HCT116 (cell line): ENCODE measurements at regions not wholly inside any gene's neighbourhood (a gene's known extent, or its start where the extent isn't known, plus 50 kb on each side); places are given as distances from the start of the nearest gene placed in this dataset.

Experiments
- ATAC-seq: fragments of 200-7000 bp; cut with Tn5 transposase; 2 replicates; pipeline ENCODE4 v1.9.1; 2020; ENCODE audit warnings: mild to moderate bottlenecking, moderate library complexity
- BruUV-seq: library from RNA; stranded (reverse); fragments of 400-500 nt; replicated peaks from 2 replicates; lab custom pipeline; 2021; lab: Mats Ljungman, UMichigan
- CTCF ChIA-PET: fragments of 300-600 bp; sonication (Branson Sonifier 250); formaldehyde crosslinking; loops from one replicate; lab custom pipeline; 2021; ENCODE audit warnings: antibody characterized with exemption; lab: Charles Lee
- POLR2A ChIA-PET: fragments of 300-600, 350-600 bp; sonication (Branson Sonifier 250); formaldehyde crosslinking; loops from one replicate; lab custom pipeline; 2021; ENCODE audit warnings: antibody characterized with exemption; lab: Charles Lee
- RAD21 ChIA-PET, 2 experiments: fragments of 300-600 bp; sonication (Branson Sonifier 250); formaldehyde crosslinking; loops; one replicate each; lab custom pipeline; 2023; ENCODE audit warnings: low total read pairs in 2 of 2; ENCODE audit not compliant: uncharacterized antibody in 2 of 2, unreplicated experiment in 2 of 2, low non-redundant PET in 1 of 2; lab: Charles Lee
- DNase-seq: peaks from one replicate; pipeline ENCODE4 v3.0.0-alpha.2; 2010; ENCODE audit warnings: low read depth, low spot score
- H2AFZ ChIP-seq: fragments of 200-600 bp; shearing (Covaris generic), sonication (generic); 2 replicates; pipeline ENCODE4 v1.6.1; 2017; ENCODE audit warnings: low read depth, mixed run types, mixed read lengths, antibody characterized with exemption, low read length; ENCODE audit not compliant: poor library complexity, severe bottlenecking
- H3K27ac ChIP-seq: 2 replicates; pipeline ENCODE4 v1.5.1; 2012; ENCODE audit warnings: low read depth, low read length
- H3K27me3 ChIP-seq: fragments of 200-600 bp; sonication (generic); 2 replicates; pipeline ENCODE4 v1.6.1; 2016; ENCODE audit warnings: mixed run types, low read length, mixed read lengths; ENCODE audit not compliant: insufficient read depth
- H3K36me3 ChIP-seq, 2 experiments: fragments of 200-500 bp in 1 of 2; fragments of 200-600 bp in 1 of 2; sonication (Bioruptor generic) in 1 of 2; sonication (generic) in 1 of 2; 2 replicates each; pipeline versions ENCODE4 v1.5.1 to v1.6.1; 2014 to 2016; ENCODE audit warnings: low read length in 2 of 2, inconsistent platforms in 1 of 2, mixed read lengths in 1 of 2, mixed run types in 1 of 2; ENCODE audit not compliant: insufficient read depth in 2 of 2, control insufficient read depth in 1 of 2
- H3K4me1 ChIP-seq, 2 experiments: fragments of 200-600 bp in 1 of 2; sonication (generic) in 1 of 2; 2 replicates each; pipeline versions ENCODE4 v1.5.1 to v1.6.1; 2012 to 2017; ENCODE audit warnings: low read length in 2 of 2, inconsistent platforms in 1 of 2, mild to moderate bottlenecking in 1 of 2, mixed read lengths in 1 of 2, mixed run types in 1 of 2, moderate library complexity in 1 of 2; ENCODE audit not compliant: insufficient read depth in 2 of 2, control insufficient read depth in 1 of 2
- H3K4me2 ChIP-seq: fragments of 200-600 bp; sonication (generic); 2 replicates; pipeline ENCODE4 v1.6.1; 2017; ENCODE audit warnings: mixed run types, low read length, mixed read lengths
- H3K4me3 ChIP-seq, 2 experiments: fragments of 200-600 bp in 1 of 2; sonication (generic) in 1 of 2; replicated peaks in 1 of 2; 2 replicates each; pipeline ENCODE4 v1.5.1; 2011 to 2016; ENCODE audit warnings: low read length in 2 of 2, control low read depth in 1 of 2, low read depth in 1 of 2, mild to moderate bottlenecking in 1 of 2, mixed read lengths in 1 of 2, mixed run types in 1 of 2
- H3K79me2 ChIP-seq: fragments of 200-600 bp; sonication (generic); 2 replicates; pipeline ENCODE4 v1.6.1; 2017; ENCODE audit warnings: mild to moderate bottlenecking, mixed run types, low read length, moderate library complexity, mixed read lengths; ENCODE audit not compliant: insufficient read depth
- H3K9ac ChIP-seq: fragments of 200-600 bp; sonication (generic); 2 replicates; pipeline ENCODE4 v1.6.1; 2016; ENCODE audit warnings: low read length, mixed read lengths
- H3K9me2 ChIP-seq: fragments of 200-600 bp; sonication (generic), shearing (Covaris generic); 2 replicates; pipeline ENCODE4 v1.6.1; 2017; ENCODE audit warnings: mixed run types, mild to moderate bottlenecking, moderate library complexity; ENCODE audit not compliant: insufficient read depth
- H3K9me3 ChIP-seq, 2 experiments: fragments of 200-500 bp in 1 of 2; fragments of 200-600 bp in 1 of 2; sonication (Bioruptor generic) in 1 of 2; sonication (generic) in 1 of 2; 2 replicates each; pipeline ENCODE4 v1.6.1; 2014 to 2017; ENCODE audit warnings: low read length in 2 of 2, mixed read lengths in 2 of 2, inconsistent platforms in 1 of 2, low read depth in 1 of 2, mild to moderate bottlenecking in 1 of 2, mixed run types in 1 of 2, moderate library complexity in 1 of 2; ENCODE audit not compliant: control insufficient read depth in 1 of 2, insufficient read depth in 1 of 2
- H4K20me1 ChIP-seq: fragments of 200-600 bp; sonication (generic), shearing (Covaris generic); 2 replicates; pipeline ENCODE4 v1.6.1; 2017; ENCODE audit warnings: mixed run types, mild to moderate bottlenecking, moderate library complexity; ENCODE audit not compliant: insufficient read depth
- CBX3 ChIP-seq: IDR thresholded peaks from 2 replicates; pipeline ENCODE4 v1.6.1; 2012; ENCODE audit warnings: low read depth
- ELF1 ChIP-seq: IDR thresholded peaks from 2 replicates; pipeline ENCODE4 v1.6.1; 2012; ENCODE audit warnings: low read depth, borderline replicate concordance
- EZH2 ChIP-seq: fragments of 200-600 bp; sonication (generic); IDR thresholded peaks from 2 replicates; pipeline ENCODE4 v1.6.1; 2017; ENCODE audit warnings: antibody characterized with exemption, mixed run types
- JUND ChIP-seq: IDR thresholded peaks from 2 replicates; pipeline ENCODE4 v1.6.1; 2012
- POLR2A ChIP-seq: IDR thresholded peaks from 2 replicates; pipeline ENCODE4 v1.7.0; 2011; ENCODE audit warnings: borderline replicate concordance; ENCODE audit not compliant: insufficient read depth, insufficient read length; ENCODE audit errors: extremely low read depth
- RAD21 ChIP-seq: IDR thresholded peaks from 2 replicates; pipeline ENCODE4 v1.6.1; 2012; ENCODE audit warnings: low read depth, mild to moderate bottlenecking
- SIN3A ChIP-seq: IDR thresholded peaks from 2 replicates; pipeline ENCODE4 v1.6.1; 2012; ENCODE audit warnings: low read depth
- SP1 ChIP-seq: IDR thresholded peaks from 2 replicates; pipeline ENCODE4 v1.6.1; 2012; ENCODE audit warnings: low read depth
- SRF ChIP-seq: IDR thresholded peaks from 2 replicates; pipeline ENCODE4 v1.6.1; 2012; ENCODE audit warnings: low read depth
- ZNF274 ChIP-seq: fragments of 200-500 bp; sonication (Bioruptor generic); IDR thresholded peaks from 2 replicates; pipeline ENCODE4 v1.6.1; 2014; ENCODE audit warnings: mild to moderate bottlenecking, low read depth, low read length, inconsistent platforms
- intact Hi-C: fragments of 100-400 bp; cut with micrococcal nuclease; formaldehyde crosslinking; loops from 2 replicates; pipeline ENCODE4 v1.10.0; 2022
- TF ChIP-seq, protein P1 (sequence below): IDR thresholded peaks from 2 replicates; pipeline ENCODE4 v1.6.1; 2012; ENCODE audit warnings: low read depth
- TF ChIP-seq, protein P2 (sequence below): IDR thresholded peaks from 2 replicates; pipeline ENCODE4 v1.6.1; 2012
- TF ChIP-seq, protein P3 (sequence below): IDR thresholded peaks from 2 replicates; pipeline ENCODE4 v1.6.1; 2011; ENCODE audit warnings: mild to moderate bottlenecking, low read length, moderate library complexity; ENCODE audit not compliant: insufficient replicate concordance; ENCODE audit errors: extremely low read depth
- TF ChIP-seq, protein P4 (sequence below), 3 experiments: fragments of 200-600 bp in 1 of 3; sonication (generic) in 1 of 3; IDR thresholded peaks in 2 of 3; conservative IDR thresholded peaks in 1 of 3; 2 replicates each; pipeline ENCODE4 v1.5.1; 2012 to 2017; ENCODE audit warnings: low read depth in 2 of 3, low read length in 2 of 3, antibody characterized with exemption in 1 of 3, borderline replicate concordance in 1 of 3, control low read depth in 1 of 3, mild to moderate bottlenecking in 1 of 3, mixed read lengths in 1 of 3, mixed run types in 1 of 3, moderate library complexity in 1 of 3; ENCODE audit not compliant: insufficient read depth in 1 of 3

DNA sequence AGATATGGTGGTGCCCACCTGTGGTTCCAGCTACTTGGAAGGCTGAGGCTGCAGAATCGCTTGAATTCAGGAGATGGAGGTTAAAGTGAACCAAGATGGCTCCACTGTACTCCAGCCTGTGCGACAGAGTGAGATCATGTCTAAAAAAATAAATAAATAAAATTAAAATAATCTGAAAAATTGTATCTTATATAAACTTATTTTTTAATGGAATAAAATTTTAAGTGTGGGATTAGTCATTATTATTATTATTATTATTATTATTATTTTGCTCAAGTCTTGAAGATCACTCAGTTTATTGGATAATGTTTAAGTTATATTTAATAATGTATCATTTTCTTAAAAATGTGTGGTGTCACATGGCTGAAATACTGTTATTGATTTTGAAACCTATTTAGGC lies 688.0 kb upstream of the COX7C start:
- TF ChIP-seq EZH2 (no peak), SIN3A (no peak), POLR2A (no peak), ZNF274 (no peak), JUND (no peak), SRF (no peak), ELF1 (no peak), SP1 (no peak), CBX3 (no peak), RAD21 (no peak)
- TF ChIP-seq, protein P1, sequence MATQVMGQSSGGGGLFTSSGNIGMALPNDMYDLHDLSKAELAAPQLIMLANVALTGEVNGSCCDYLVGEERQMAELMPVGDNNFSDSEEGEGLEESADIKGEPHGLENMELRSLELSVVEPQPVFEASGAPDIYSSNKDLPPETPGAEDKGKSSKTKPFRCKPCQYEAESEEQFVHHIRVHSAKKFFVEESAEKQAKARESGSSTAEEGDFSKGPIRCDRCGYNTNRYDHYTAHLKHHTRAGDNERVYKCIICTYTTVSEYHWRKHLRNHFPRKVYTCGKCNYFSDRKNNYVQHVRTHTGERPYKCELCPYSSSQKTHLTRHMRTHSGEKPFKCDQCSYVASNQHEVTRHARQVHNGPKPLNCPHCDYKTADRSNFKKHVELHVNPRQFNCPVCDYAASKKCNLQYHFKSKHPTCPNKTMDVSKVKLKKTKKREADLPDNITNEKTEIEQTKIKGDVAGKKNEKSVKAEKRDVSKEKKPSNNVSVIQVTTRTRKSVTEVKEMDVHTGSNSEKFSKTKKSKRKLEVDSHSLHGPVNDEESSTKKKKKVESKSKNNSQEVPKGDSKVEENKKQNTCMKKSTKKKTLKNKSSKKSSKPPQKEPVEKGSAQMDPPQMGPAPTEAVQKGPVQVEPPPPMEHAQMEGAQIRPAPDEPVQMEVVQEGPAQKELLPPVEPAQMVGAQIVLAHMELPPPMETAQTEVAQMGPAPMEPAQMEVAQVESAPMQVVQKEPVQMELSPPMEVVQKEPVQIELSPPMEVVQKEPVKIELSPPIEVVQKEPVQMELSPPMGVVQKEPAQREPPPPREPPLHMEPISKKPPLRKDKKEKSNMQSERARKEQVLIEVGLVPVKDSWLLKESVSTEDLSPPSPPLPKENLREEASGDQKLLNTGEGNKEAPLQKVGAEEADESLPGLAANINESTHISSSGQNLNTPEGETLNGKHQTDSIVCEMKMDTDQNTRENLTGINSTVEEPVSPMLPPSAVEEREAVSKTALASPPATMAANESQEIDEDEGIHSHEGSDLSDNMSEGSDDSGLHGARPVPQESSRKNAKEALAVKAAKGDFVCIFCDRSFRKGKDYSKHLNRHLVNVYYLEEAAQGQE, result no peak
- TF ChIP-seq, protein P2, sequence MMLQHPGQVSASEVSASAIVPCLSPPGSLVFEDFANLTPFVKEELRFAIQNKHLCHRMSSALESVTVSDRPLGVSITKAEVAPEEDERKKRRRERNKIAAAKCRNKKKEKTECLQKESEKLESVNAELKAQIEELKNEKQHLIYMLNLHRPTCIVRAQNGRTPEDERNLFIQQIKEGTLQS, result no peak
- TF ChIP-seq, protein P3, sequence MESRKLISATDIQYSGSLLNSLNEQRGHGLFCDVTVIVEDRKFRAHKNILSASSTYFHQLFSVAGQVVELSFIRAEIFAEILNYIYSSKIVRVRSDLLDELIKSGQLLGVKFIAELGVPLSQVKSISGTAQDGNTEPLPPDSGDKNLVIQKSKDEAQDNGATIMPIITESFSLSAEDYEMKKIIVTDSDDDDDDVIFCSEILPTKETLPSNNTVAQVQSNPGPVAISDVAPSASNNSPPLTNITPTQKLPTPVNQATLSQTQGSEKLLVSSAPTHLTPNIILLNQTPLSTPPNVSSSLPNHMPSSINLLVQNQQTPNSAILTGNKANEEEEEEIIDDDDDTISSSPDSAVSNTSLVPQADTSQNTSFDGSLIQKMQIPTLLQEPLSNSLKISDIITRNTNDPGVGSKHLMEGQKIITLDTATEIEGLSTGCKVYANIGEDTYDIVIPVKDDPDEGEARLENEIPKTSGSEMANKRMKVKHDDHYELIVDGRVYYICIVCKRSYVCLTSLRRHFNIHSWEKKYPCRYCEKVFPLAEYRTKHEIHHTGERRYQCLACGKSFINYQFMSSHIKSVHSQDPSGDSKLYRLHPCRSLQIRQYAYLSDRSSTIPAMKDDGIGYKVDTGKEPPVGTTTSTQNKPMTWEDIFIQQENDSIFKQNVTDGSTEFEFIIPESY, result no peak
- TF ChIP-seq, protein P4, sequence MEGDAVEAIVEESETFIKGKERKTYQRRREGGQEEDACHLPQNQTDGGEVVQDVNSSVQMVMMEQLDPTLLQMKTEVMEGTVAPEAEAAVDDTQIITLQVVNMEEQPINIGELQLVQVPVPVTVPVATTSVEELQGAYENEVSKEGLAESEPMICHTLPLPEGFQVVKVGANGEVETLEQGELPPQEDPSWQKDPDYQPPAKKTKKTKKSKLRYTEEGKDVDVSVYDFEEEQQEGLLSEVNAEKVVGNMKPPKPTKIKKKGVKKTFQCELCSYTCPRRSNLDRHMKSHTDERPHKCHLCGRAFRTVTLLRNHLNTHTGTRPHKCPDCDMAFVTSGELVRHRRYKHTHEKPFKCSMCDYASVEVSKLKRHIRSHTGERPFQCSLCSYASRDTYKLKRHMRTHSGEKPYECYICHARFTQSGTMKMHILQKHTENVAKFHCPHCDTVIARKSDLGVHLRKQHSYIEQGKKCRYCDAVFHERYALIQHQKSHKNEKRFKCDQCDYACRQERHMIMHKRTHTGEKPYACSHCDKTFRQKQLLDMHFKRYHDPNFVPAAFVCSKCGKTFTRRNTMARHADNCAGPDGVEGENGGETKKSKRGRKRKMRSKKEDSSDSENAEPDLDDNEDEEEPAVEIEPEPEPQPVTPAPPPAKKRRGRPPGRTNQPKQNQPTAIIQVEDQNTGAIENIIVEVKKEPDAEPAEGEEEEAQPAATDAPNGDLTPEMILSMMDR (IDR thresholded peaks at IDR 0.05 in 2 of 3, conservative IDR thresholded peaks at IDR 0.05 in 1 of 3; ENCODE audit: borderline replicate concordance in 1 of 3, insufficient read depth in 1 of 3, low read depth in 2 of 3, low read length in 2 of 3), result no peak
- TF ChIP-seq, all 23 proteins: peak for 0
- ATAC-seq (no peak), DNase-seq (no peak)
- intact Hi-C loops, result no loop called here
- H3K9me2 ChIP-seq, result no peaks in the 10 kb centered on the region
- no peaks in the 10 kb centered on the region for H3K27me3 ChIP-seq
- ChIA-PET CTCF (no interaction called here), RAD21 (no interaction called here), POLR2A (no interaction called here)
- no peaks in the 10 kb centered on the region for H4K20me1 ChIP-seq
- BruUV-seq, result no TSS peak
- H3K4me1 ChIP-seq, result no peaks in the 10 kb centered on the region
- H3K9me3 ChIP-seq, result no peaks in the 10 kb centered on the region
- H3K9ac ChIP-seq, result no peak overlapping the region
- H3K36me3 ChIP-seq, result no peaks in the 10 kb centered on the region
- no peak overlapping the region for H3K4me3 ChIP-seq
- no peaks in the 10 kb centered on the region for H3K79me2 ChIP-seq
- H3K27ac ChIP-seq, result no peak overlapping the region
- no peak overlapping the region for H2AFZ ChIP-seq
- H3K4me2 ChIP-seq, result no peak overlapping the region
